ENCODE measurements at regions not wholly inside any gene's neighbourhood (a gene's known extent, or its start where the extent isn't known, plus 50 kb on each side); places are given as distances from the start of the nearest gene placed in this dataset.

DNA sequence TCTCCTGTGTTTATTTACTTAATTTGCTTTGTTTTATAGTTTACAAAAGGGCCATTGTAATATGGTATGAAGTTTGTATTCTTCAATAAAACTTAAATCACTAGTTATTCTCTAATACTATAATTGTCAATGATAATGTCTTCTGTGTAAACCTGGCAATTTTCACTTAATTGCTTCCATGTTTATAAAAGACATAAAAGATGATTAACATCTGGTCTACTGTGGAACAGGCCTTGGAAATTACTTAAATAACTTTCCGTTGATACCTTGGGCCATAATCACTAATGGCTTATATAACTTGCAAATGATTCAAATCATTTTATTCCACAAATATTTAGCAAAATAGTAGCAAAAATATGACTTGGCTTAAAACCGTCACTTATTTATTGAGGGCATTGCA lies 743.8 kb downstream of the DSC3 start:
- no peaks in the 10 kb centered on the region; the same call in 1 of the 2 replicates for H3K9me3 Mint-ChIP-seq
- no peak overlapping the region for H3K4me3 Mint-ChIP-seq
- no peaks in the 10 kb centered on the region for H3K36me3 Mint-ChIP-seq (ENCODE audit: low read depth)
- TF ChIP-seq, protein P1, sequence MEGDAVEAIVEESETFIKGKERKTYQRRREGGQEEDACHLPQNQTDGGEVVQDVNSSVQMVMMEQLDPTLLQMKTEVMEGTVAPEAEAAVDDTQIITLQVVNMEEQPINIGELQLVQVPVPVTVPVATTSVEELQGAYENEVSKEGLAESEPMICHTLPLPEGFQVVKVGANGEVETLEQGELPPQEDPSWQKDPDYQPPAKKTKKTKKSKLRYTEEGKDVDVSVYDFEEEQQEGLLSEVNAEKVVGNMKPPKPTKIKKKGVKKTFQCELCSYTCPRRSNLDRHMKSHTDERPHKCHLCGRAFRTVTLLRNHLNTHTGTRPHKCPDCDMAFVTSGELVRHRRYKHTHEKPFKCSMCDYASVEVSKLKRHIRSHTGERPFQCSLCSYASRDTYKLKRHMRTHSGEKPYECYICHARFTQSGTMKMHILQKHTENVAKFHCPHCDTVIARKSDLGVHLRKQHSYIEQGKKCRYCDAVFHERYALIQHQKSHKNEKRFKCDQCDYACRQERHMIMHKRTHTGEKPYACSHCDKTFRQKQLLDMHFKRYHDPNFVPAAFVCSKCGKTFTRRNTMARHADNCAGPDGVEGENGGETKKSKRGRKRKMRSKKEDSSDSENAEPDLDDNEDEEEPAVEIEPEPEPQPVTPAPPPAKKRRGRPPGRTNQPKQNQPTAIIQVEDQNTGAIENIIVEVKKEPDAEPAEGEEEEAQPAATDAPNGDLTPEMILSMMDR (IDR thresholded peaks at IDR 0.05): no peak
- no peaks in the 10 kb centered on the region for H3K4me1 Mint-ChIP-seq (ENCODE audit: low read depth)
- H3K27me3 Mint-ChIP-seq (ENCODE audit: insufficient read depth): no peaks in the 10 kb centered on the region; the same call in 1 of the 2 replicates
- no peak for DNase-seq
- H3K27ac Mint-ChIP-seq: no peak overlapping the region

DNA sequence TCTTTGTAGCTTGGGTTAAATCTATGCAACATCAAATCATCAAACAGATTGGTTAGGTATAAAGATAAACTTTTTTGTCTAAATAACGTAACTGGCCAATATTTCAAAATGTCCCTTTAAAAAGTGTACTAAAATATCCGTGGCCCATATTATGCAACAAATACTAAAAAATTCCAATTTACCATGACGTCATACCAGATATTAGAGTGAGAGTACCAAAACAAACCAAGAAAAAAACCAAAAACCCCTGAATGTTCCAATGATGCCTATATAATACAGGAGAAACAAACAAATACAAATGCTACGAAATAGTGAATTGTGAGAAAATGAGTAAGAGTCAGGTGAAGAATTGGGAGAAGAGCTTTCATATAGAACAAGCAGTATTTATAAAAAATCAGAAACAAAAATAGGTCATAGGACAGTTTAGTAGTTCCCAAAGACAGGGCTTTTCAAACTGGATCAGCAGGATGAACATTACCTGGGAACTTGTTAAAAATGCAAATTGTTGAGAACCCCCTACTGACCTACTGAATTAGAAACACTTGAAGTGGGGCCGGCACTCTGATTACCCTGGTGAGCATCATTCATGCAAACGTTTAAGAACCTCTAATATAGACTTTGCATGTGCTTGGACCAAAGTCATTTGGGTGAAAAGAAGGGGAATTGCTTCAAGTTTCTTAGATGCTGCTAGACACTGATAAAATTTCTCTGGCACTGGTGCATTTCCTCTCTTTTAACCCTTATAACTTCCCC lies 753.7 kb downstream of the DSC3 start:
- Mint-ChIP-seq H3K9me3 (no peaks in the 10 kb centered on the region), H3K36me3 (ENCODE audit: low read depth) (no peaks in the 10 kb centered on the region), H3K27me3 (ENCODE audit: insufficient read depth) (no peaks in the 10 kb centered on the region), H3K4me3 (no peak overlapping the region), H3K27ac (no peak overlapping the region), H3K4me1 (ENCODE audit: low read depth) (no peaks in the 10 kb centered on the region)
- DNase-seq: no peak
- TF ChIP-seq, protein P1 (IDR thresholded peaks at IDR 0.05): no peak

DNA sequence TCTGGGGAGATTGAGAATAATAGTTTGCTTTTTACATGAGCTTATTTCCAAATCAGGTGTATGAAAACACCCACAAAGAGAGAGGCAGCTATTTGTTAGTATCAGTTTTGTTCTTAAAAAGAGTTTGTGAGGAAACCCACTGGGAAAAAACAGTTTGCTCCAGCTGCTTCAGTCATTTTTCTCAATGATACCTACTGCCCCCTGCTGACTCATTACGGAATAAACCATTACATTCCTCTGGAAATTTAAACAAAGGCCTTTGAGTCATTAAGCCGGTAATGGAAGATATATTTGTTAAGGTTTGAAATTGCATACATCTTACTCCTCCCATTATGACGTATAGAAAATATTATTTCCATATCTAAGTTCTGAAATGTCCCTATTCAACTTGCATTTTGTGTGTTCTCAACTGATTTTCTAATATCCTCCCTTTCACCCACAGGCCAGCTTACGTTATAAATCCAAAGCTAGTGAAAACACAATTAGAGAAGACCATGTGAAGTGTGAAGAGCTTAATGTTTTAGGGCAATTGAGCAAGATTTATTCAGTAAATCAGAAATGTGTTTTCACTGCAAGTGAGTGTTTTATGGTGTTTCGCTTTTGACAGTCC lies 761.6 kb downstream of the DSC3 start:
- H3K9me3 Mint-ChIP-seq: no peaks in the 10 kb centered on the region
- H3K27me3 Mint-ChIP-seq (ENCODE audit: insufficient read depth): no peaks in the 10 kb centered on the region
- TF ChIP-seq, protein P1 (IDR thresholded peaks at IDR 0.05): peak; percentile 89
- H3K27ac Mint-ChIP-seq: no peak overlapping the region
- DNase-seq: peak; percentile 50
- H3K4me1 Mint-ChIP-seq (ENCODE audit: low read depth): peaks cover 18% of the 10 kb centered on the region; the same call in 1 of the 2 replicates
- no peaks in the 10 kb centered on the region for H3K36me3 Mint-ChIP-seq (ENCODE audit: low read depth)
- peak overlapping the region; percentile 49; the same call in 1 of the 2 replicates for H3K4me3 Mint-ChIP-seq

DNA sequence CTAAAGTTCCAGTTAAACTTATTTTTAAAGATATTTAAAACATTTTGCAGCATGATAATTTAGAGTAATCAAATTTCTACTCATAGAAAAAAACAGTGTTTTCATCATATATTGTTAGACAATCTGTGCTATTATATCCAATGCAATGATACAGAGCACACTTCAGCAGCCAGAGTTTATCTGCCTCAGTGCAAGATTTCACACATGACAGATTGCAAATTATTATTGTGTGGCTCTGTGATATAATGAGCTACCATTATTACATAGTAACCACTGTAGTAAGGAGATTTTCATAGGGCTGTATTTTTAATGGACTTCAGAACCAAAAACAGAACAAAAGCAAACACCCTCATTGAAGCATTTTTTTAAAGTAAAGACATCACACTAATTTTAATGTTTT lies 762.4 kb downstream of the DSC3 start:
- Mint-ChIP-seq H3K27ac (no peak overlapping the region), H3K36me3 (ENCODE audit: low read depth) (no peaks in the 10 kb centered on the region), H3K9me3 (no peaks in the 10 kb centered on the region), H3K27me3 (ENCODE audit: insufficient read depth) (no peaks in the 10 kb centered on the region), H3K4me1 (ENCODE audit: low read depth) (peaks cover 18% of the 10 kb centered on the region; the same call in 1 of the 2 replicates), H3K4me3 (no peak overlapping the region)
- no peak for DNase-seq
- TF ChIP-seq, protein P1 (IDR thresholded peaks at IDR 0.05): no peak

DNA sequence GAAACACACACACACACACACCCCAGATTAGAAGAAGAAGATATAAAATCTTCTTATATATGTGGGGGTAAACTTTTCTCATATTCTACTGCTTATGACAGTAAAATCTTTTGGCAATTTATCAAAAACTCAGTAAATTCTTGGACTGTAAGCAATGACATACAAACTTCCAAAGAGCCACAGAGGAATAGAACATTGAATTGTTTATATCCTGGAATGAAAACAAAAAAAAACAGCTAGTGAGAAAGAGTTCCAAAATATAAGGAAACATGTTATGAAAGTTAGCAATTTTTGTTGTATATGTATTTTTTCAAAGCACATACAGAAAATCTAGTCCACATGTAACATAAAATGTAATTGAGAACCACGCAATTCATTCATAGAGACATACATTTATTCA lies 764.9 kb downstream of the DSC3 start:
- no peaks in the 10 kb centered on the region for H3K9me3 Mint-ChIP-seq
- DNase-seq: no peak
- TF ChIP-seq, protein P1 (IDR thresholded peaks at IDR 0.05): no peak
- H3K27me3 Mint-ChIP-seq (ENCODE audit: insufficient read depth): no peaks in the 10 kb centered on the region
- no peak overlapping the region for H3K4me3 Mint-ChIP-seq
- peaks cover 18% of the 10 kb centered on the region; the same call in 1 of the 2 replicates for H3K4me1 Mint-ChIP-seq (ENCODE audit: low read depth)
- no peaks in the 10 kb centered on the region for H3K36me3 Mint-ChIP-seq (ENCODE audit: low read depth)
- no peak overlapping the region for H3K27ac Mint-ChIP-seq

Measured in HFFc6 (cell line).